Suprapubic skin (tissue), 4 donors: ENCODE measurements at regions not wholly inside any gene's neighbourhood (a gene's known extent, or its start where the extent isn't known, plus 50 kb on each side); places are given as distances from the start of the nearest gene placed in this dataset.

Source experiments
- CTCF ChIP-seq, 2 donors: fragments of 200-600 bp in 1 of 2; fragments of 450-650 bp in 1 of 2; sonication (generic) in 1 of 2; IDR thresholded peaks; one replicate each; pipeline ENCODE4 v1.5.1; 2016 to 2019; ENCODE audit warnings: antibody characterized with exemption in 2 of 2, mild to moderate bottlenecking in 1 of 2, moderate library complexity in 1 of 2
- EP300 ChIP-seq: sonication (generic); formaldehyde crosslinking; IDR thresholded peaks from one replicate; pipeline ENCODE4 v1.6.1; 2017; ENCODE audit warnings: antibody characterized with exemption
- POLR2A ChIP-seq, 2 donors: fragments of 450-650 bp; IDR thresholded peaks; one replicate each; pipeline ENCODE4 v1.6.1; 2017; ENCODE audit warnings: antibody characterized with exemption in 2 of 2, mild to moderate bottlenecking in 2 of 2, moderate library complexity in 2 of 2
- POLR2AphosphoS5 ChIP-seq, 3 donors: sonication (generic); formaldehyde crosslinking; IDR thresholded peaks; one replicate each; pipeline ENCODE4 v1.6.1; 2017; ENCODE audit warnings: antibody characterized with exemption in 3 of 3

DNA sequence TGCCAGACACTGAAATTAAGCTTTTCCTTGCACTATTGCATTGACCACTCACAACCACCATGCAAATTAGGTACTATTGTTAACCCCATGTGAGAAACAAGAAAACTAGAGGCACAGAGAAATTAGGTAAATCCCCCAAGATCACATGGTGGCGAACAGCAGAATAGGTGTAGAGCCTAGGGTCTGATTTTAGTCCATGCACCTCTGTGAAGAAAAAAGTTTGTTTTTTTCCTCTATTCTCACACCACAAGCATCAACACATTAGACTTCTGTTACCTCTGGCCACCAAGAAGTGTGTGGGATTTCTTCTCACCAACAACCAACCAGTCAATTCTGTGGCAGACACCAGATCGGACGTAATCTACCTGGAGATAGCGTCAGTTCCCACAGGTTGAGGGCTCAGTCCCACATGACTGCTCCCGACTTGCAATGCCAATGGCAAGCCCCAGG, 391.9 kb downstream of the COG6 start:
- TF ChIP-seq POLR2A (IDR thresholded peaks at IDR 0.05): no peak
- no peak for TF ChIP-seq CTCF (IDR thresholded peaks at IDR 0.05)
- no peak for TF ChIP-seq POLR2AphosphoS5 (IDR thresholded peaks at IDR 0.05)
- TF ChIP-seq EP300: no peak
